GM12891 (cell line): ENCODE measurements at regions not wholly inside any gene's neighbourhood (a gene's known extent, or its start where the extent isn't known, plus 50 kb on each side); places are given as distances from the start of the nearest gene placed in this dataset.

Experiments used
- PAX5 ChIP-seq: IDR thresholded peaks from 2 replicates; pipeline ENCODE4 v1.6.1; 2011; ENCODE audit warnings: low read length, moderate library complexity, mild to moderate bottlenecking; ENCODE audit not compliant: insufficient read depth, severe bottlenecking
- POLR2A ChIP-seq: IDR thresholded peaks from 2 replicates; pipeline ENCODE4 v1.6.1; 2011; ENCODE audit warnings: low read depth, low read length, control low read depth
- POLR2AphosphoS5 ChIP-seq: IDR thresholded peaks from 2 replicates; pipeline ENCODE4 v1.6.1; 2011; ENCODE audit warnings: low read depth, low read length, control low read depth
- POU2F2 ChIP-seq: IDR thresholded peaks from 2 replicates; pipeline ENCODE4 v1.6.1; 2011; ENCODE audit warnings: low read depth, mild to moderate bottlenecking, control low read depth, low read length, moderate library complexity
- SPI1 ChIP-seq: IDR thresholded peaks from 2 replicates; pipeline ENCODE4 v1.6.1; 2011; ENCODE audit warnings: low read depth, low read length, control low read depth
- TAF1 ChIP-seq: IDR thresholded peaks from 2 replicates; pipeline ENCODE4 v1.6.1; 2011; ENCODE audit warnings: low read depth, low read length, control low read depth

- TF ChIP-seq POLR2AphosphoS5 (no peak), POLR2A (no peak), TAF1 (no peak), PAX5 (no peak), POU2F2 (no peak), SPI1 (no peak)
These were observed 107.9 kb downstream of the VPREB1 start for GRCh38 chr22:22352371-22352999.
